ENCODE measurements at regions not wholly inside any gene's neighbourhood (a gene's known extent, or its start where the extent isn't known, plus 50 kb on each side); places are given as distances from the start of the nearest gene placed in this dataset.
A peak's percentile ranks its signal among the peaks of the same experiment; 100 is the strongest.

DNA sequence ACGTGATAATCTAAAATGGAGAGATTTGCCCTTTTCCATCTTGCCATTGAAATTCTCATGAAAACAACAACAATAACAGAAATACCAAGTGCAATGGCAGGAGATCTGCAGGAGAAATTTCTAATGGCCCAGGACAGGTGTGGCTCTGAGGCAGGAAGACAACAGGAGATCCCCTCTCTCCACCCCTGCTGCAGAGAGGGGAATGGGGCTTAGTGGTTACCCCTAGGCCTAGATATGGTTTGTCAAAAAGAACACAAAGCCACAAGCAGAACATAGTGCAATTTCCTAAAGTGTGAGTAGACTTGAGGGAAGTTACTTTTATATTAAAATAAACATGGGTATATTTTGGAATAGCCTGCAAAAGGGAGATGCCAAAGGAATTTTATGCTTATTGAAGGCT lies 369.5 kb downstream of the KCNRG start:
- ChIA-PET CTCF (no interaction called here), POLR2A (no interaction called here)
- Histone ChIP-seq H3K4me3 (ENCODE audit: low read depth, low read length) (no peak overlapping the region), H3K27me3 (ENCODE audit: control insufficient read depth, insufficient read depth, low read length) (no peaks in the 10 kb centered on the region), H3K36me3 (ENCODE audit: control insufficient read depth, insufficient read depth, low read length) (no peaks in the 10 kb centered on the region)
- TF ChIP-seq CTCF (IDR thresholded peaks at IDR 0.05; ENCODE audit: insufficient read depth, low read depth, low read length), result no peak
- no peak for DNase-seq (ENCODE audit: low read depth)

DNA sequence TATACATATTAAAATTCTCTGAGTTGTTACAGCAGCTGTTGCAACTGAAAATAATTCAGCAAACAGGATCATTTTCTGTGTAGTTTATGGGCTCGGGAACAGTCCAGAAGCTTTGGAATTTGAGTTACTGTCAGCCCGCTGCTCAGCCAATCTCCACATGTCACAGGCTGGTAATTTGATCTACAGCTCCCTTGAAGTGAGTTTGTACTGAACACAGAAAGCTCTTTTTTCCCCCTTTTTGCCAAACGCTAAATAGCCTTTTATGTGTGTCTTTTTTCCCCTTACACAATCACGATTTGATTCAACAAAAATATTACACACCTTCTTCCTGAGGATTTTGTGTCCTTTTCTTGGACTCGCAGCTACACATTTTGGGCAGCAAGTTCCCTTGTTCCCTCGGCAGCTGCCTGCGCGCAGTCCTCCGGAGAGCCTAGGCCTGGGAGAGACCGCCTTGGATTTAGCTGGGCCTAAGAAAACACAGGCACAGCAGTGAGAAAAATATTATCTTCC lies 371.4 kb downstream of the KCNRG start:
- no peak for TF ChIP-seq CTCF (IDR thresholded peaks at IDR 0.05; ENCODE audit: insufficient read depth, low read depth, low read length)
- Histone ChIP-seq H3K4me3 (ENCODE audit: low read depth, low read length) (no peak overlapping the region), H3K27me3 (ENCODE audit: control insufficient read depth, insufficient read depth, low read length) (no peaks in the 10 kb centered on the region), H3K36me3 (ENCODE audit: control insufficient read depth, insufficient read depth, low read length) (no peaks in the 10 kb centered on the region)
- ChIA-PET CTCF (interaction anchor here (0.8 to 1.2 kb wide), 2 partner anchors 11 to 419 kb away, joined by 3 read pairs; no protein-coding TSS in a partner anchor), POLR2A (interaction anchor here (0.6 kb wide), 1 partner anchor 507 kb away, joined by 5 read pairs; no protein-coding TSS in a partner anchor)
- peak; percentile 52 for DNase-seq (ENCODE audit: low read depth)

- CTCF ChIA-PET, result interaction anchor here (1.2 kb wide), 1 partner anchor 11 kb away, joined by 3 read pairs; no protein-coding TSS in a partner anchor
- no peak for DNase-seq (ENCODE audit: low read depth)
- POLR2A ChIA-PET, result interaction anchor here (0.6 kb wide), 1 partner anchor 506 kb away, joined by 5 read pairs; no protein-coding TSS in a partner anchor
- TF ChIP-seq CTCF (IDR thresholded peaks at IDR 0.05; ENCODE audit: insufficient read depth, low read depth, low read length), result 0 out of 2 replicates have a peak, but pooled peaks have one; percentile 17
- H3K27me3 ChIP-seq (ENCODE audit: control insufficient read depth, insufficient read depth, low read length), result no peaks in the 10 kb centered on the region
- H3K36me3 ChIP-seq (ENCODE audit: control insufficient read depth, insufficient read depth, low read length), result no peaks in the 10 kb centered on the region
- H3K4me3 ChIP-seq (ENCODE audit: low read depth, low read length), result no peak overlapping the region
These were observed 371.9 kb downstream of the KCNRG start for GRCh38 chr13:50387051-50387581.

DNA sequence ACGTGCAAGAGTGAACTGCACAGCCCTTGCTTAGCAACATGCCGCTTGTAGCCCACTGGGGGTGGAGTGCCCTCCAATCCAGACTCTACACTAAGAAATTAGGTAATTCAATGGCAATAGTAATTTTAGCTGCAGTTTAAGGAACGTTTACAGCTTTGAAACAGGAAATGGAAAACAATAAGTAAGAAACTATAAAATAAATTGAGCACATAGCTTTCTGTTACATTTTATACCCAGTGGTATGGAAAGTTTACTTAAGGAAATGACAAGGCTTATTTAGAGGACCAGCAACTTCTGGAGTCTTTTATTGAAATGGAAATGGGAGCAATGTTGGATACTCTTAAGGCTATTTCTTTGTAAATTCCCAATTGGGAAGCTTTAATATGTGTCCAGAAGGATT lies 373.2 kb downstream of the KCNRG start:
- CTCF ChIA-PET, result no interaction called here

GRCh38 chr13:50389726-50390125 lies 374.5 kb downstream of the KCNRG start:
- ChIA-PET POLR2A (no interaction called here), CTCF (no interaction called here)
- Histone ChIP-seq H3K27me3 (ENCODE audit: control insufficient read depth, insufficient read depth, low read length) (no peaks in the 10 kb centered on the region), H3K4me3 (ENCODE audit: low read depth, low read length) (no peak overlapping the region), H3K36me3 (ENCODE audit: control insufficient read depth, insufficient read depth, low read length) (no peaks in the 10 kb centered on the region)
- no peak for DNase-seq (ENCODE audit: low read depth)
- no peak for TF ChIP-seq CTCF (IDR thresholded peaks at IDR 0.05; ENCODE audit: insufficient read depth, low read depth, low read length)

More for the DNA sequence above, 373.2 kb downstream of the KCNRG start:
- TF ChIP-seq CTCF (IDR thresholded peaks at IDR 0.05; ENCODE audit: insufficient read depth, low read depth, low read length), result no peak
- no peaks in the 10 kb centered on the region for H3K27me3 ChIP-seq (ENCODE audit: control insufficient read depth, insufficient read depth, low read length)
- no peak overlapping the region for H3K4me3 ChIP-seq (ENCODE audit: low read depth, low read length)
- DNase-seq (ENCODE audit: low read depth), result no peak
- POLR2A ChIA-PET, result no interaction called here
- H3K36me3 ChIP-seq (ENCODE audit: control insufficient read depth, insufficient read depth, low read length), result no peaks in the 10 kb centered on the region

All from BJ (cell line).